Esophagus squamous epithelium (tissue), 4 donors: ENCODE measurements at regions not wholly inside any gene's neighbourhood (a gene's known extent, or its start where the extent isn't known, plus 50 kb on each side); places are given as distances from the start of the nearest gene placed in this dataset.

Source experiments
- POLR2A ChIP-seq, 4 donors: fragments of 450-650 bp; IDR thresholded peaks; one replicate each; pipeline ENCODE4 v1.6.1; 2017; ENCODE audit warnings: antibody characterized with exemption in 4 of 4, mild to moderate bottlenecking in 4 of 4, moderate library complexity in 3 of 4
- TF ChIP-seq, protein P1 (sequence below), 6 experiments: fragments of 450-650 bp in 4 of 6; fragments of 200-600 bp in 2 of 6; sonication (generic) in 2 of 6; IDR thresholded peaks; one replicate each; pipeline ENCODE4 v1.5.1; 2016 to 2019; ENCODE audit warnings: antibody characterized with exemption in 6 of 6, mild to moderate bottlenecking in 4 of 6, moderate library complexity in 4 of 6

DNA sequence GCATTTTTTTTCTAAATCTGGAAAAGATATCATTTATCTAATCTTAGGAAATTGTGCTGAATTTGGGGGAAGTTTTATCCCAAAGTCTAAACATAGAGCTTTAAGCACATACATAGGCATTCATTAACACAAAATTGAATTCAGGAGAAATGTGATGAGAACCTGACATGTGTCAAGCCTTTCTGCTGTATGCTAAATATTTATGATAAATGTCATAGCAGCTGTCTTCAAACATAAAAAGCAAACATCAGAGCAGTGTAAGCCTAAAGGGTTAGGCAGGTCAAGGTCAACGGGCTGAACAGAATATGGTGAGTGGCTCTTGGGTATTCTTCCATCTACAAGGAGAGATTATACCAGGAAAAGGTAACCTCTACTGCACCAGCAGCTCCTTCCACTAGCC, 737.2 kb upstream of the ZNF608 start:
- TF ChIP-seq, protein P1, sequence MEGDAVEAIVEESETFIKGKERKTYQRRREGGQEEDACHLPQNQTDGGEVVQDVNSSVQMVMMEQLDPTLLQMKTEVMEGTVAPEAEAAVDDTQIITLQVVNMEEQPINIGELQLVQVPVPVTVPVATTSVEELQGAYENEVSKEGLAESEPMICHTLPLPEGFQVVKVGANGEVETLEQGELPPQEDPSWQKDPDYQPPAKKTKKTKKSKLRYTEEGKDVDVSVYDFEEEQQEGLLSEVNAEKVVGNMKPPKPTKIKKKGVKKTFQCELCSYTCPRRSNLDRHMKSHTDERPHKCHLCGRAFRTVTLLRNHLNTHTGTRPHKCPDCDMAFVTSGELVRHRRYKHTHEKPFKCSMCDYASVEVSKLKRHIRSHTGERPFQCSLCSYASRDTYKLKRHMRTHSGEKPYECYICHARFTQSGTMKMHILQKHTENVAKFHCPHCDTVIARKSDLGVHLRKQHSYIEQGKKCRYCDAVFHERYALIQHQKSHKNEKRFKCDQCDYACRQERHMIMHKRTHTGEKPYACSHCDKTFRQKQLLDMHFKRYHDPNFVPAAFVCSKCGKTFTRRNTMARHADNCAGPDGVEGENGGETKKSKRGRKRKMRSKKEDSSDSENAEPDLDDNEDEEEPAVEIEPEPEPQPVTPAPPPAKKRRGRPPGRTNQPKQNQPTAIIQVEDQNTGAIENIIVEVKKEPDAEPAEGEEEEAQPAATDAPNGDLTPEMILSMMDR (IDR thresholded peaks at IDR 0.05) = no peak
- no peak for TF ChIP-seq POLR2A (IDR thresholded peaks at IDR 0.05)
